ENCODE measurements at regions not wholly inside any gene's neighbourhood (a gene's known extent, or its start where the extent isn't known, plus 50 kb on each side); places are given as distances from the start of the nearest gene placed in this dataset.

GRCh38 chr1:208520438-208521099 lies 276.4 kb upstream of the PLXNA2 start:
- no peak for TF ChIP-seq TAF1 (IDR thresholded peaks at IDR 0.05; ENCODE audit: low read depth)
- no peak for TF ChIP-seq POLR2AphosphoS5 (IDR thresholded peaks at IDR 0.05)
- TF ChIP-seq RAD21 (conservative IDR thresholded peaks at IDR 0.05), result no peak
- TF ChIP-seq, protein P1, sequence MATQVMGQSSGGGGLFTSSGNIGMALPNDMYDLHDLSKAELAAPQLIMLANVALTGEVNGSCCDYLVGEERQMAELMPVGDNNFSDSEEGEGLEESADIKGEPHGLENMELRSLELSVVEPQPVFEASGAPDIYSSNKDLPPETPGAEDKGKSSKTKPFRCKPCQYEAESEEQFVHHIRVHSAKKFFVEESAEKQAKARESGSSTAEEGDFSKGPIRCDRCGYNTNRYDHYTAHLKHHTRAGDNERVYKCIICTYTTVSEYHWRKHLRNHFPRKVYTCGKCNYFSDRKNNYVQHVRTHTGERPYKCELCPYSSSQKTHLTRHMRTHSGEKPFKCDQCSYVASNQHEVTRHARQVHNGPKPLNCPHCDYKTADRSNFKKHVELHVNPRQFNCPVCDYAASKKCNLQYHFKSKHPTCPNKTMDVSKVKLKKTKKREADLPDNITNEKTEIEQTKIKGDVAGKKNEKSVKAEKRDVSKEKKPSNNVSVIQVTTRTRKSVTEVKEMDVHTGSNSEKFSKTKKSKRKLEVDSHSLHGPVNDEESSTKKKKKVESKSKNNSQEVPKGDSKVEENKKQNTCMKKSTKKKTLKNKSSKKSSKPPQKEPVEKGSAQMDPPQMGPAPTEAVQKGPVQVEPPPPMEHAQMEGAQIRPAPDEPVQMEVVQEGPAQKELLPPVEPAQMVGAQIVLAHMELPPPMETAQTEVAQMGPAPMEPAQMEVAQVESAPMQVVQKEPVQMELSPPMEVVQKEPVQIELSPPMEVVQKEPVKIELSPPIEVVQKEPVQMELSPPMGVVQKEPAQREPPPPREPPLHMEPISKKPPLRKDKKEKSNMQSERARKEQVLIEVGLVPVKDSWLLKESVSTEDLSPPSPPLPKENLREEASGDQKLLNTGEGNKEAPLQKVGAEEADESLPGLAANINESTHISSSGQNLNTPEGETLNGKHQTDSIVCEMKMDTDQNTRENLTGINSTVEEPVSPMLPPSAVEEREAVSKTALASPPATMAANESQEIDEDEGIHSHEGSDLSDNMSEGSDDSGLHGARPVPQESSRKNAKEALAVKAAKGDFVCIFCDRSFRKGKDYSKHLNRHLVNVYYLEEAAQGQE (IDR thresholded peaks at IDR 0.05; ENCODE audit: borderline replicate concordance), result no peak
- TF ChIP-seq MXI1 (conservative IDR thresholded peaks at IDR 0.05; ENCODE audit: poor library complexity, severe bottlenecking), result no peak
- TF ChIP-seq EP300 (conservative IDR thresholded peaks at IDR 0.05; ENCODE audit: poor library complexity, severe bottlenecking), result no peak
- TF ChIP-seq, protein P2, sequence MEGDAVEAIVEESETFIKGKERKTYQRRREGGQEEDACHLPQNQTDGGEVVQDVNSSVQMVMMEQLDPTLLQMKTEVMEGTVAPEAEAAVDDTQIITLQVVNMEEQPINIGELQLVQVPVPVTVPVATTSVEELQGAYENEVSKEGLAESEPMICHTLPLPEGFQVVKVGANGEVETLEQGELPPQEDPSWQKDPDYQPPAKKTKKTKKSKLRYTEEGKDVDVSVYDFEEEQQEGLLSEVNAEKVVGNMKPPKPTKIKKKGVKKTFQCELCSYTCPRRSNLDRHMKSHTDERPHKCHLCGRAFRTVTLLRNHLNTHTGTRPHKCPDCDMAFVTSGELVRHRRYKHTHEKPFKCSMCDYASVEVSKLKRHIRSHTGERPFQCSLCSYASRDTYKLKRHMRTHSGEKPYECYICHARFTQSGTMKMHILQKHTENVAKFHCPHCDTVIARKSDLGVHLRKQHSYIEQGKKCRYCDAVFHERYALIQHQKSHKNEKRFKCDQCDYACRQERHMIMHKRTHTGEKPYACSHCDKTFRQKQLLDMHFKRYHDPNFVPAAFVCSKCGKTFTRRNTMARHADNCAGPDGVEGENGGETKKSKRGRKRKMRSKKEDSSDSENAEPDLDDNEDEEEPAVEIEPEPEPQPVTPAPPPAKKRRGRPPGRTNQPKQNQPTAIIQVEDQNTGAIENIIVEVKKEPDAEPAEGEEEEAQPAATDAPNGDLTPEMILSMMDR (IDR thresholded peaks at IDR 0.05; ENCODE audit: poor library complexity, severe bottlenecking), result no peak
- no peak for TF ChIP-seq EZH2 (IDR thresholded peaks at IDR 0.05; ENCODE audit: borderline replicate concordance, insufficient read depth, low read length, poor library complexity, severe bottlenecking)
- no peak for TF ChIP-seq SMC3 (conservative IDR thresholded peaks at IDR 0.05; ENCODE audit: poor library complexity)

GRCh38 chr1:208521534-208521933 lies 277.4 kb upstream of the PLXNA2 start:
- H3K9me3 ChIP-seq (ENCODE audit: low read length), result no peaks in the 10 kb centered on the region
- TF ChIP-seq SMC3 (conservative IDR thresholded peaks at IDR 0.05; ENCODE audit: poor library complexity) (no peak), TAF1 (IDR thresholded peaks at IDR 0.05; ENCODE audit: low read depth) (no peak), MXI1 (conservative IDR thresholded peaks at IDR 0.05; ENCODE audit: poor library complexity, severe bottlenecking) (no peak), POLR2AphosphoS5 (IDR thresholded peaks at IDR 0.05) (no peak), RAD21 (conservative IDR thresholded peaks at IDR 0.05) (no peak), EP300 (conservative IDR thresholded peaks at IDR 0.05; ENCODE audit: poor library complexity, severe bottlenecking) (no peak), EZH2 (IDR thresholded peaks at IDR 0.05; ENCODE audit: borderline replicate concordance, insufficient read depth, low read length, poor library complexity, severe bottlenecking) (no peak)
- TF ChIP-seq, protein P1 (IDR thresholded peaks at IDR 0.05; ENCODE audit: borderline replicate concordance), result no peak
- TF ChIP-seq, protein P2 (IDR thresholded peaks at IDR 0.05; ENCODE audit: poor library complexity, severe bottlenecking), result no peak
- no peak overlapping the region for H3K4me3 ChIP-seq (ENCODE audit: low read length)
- H4K20me1 ChIP-seq (ENCODE audit: insufficient read depth), result no peaks in the 10 kb centered on the region
- no peaks in the 10 kb centered on the region for H3K9me2 ChIP-seq (ENCODE audit: insufficient read depth, low read length)
- peaks cover 6% of the 10 kb centered on the region for H3F3A ChIP-seq (ENCODE audit: insufficient read depth, low read length, poor library complexity, severe bottlenecking)
- no peaks in the 10 kb centered on the region for H3K27me3 ChIP-seq (ENCODE audit: insufficient read depth, low read depth, low read length)
- no peak overlapping the region for H3K4me2 ChIP-seq (ENCODE audit: low read length)
- H3K79me2 ChIP-seq (replicated peaks; ENCODE audit: insufficient read depth, low read length), result no peaks in the 10 kb centered on the region
- no peak overlapping the region for H3K27ac ChIP-seq (ENCODE audit: low read length)
- no peak overlapping the region for H3K9ac ChIP-seq (ENCODE audit: low read length)
- no peak overlapping the region for H2AFZ ChIP-seq (ENCODE audit: low read depth, low read length)
- no peaks in the 10 kb centered on the region for H3K36me3 ChIP-seq (ENCODE audit: insufficient read depth, low read length)

More at GRCh38 chr1:208520438-208521099, 276.4 kb upstream of the PLXNA2 start:
- Histone ChIP-seq H3F3A (ENCODE audit: insufficient read depth, low read length, poor library complexity, severe bottlenecking) (no peaks in the 10 kb centered on the region), H3K9me2 (ENCODE audit: insufficient read depth, low read length) (no peaks in the 10 kb centered on the region), H4K20me1 (ENCODE audit: insufficient read depth) (no peaks in the 10 kb centered on the region), H3K9me3 (ENCODE audit: low read length) (no peaks in the 10 kb centered on the region), H2AFZ (ENCODE audit: low read depth, low read length) (no peak overlapping the region), H3K27me3 (ENCODE audit: insufficient read depth, low read depth, low read length) (no peaks in the 10 kb centered on the region), H3K4me2 (ENCODE audit: low read length) (no peak overlapping the region), H3K4me3 (ENCODE audit: low read length) (no peak overlapping the region), H3K9ac (ENCODE audit: low read length) (no peak overlapping the region), H3K36me3 (ENCODE audit: insufficient read depth, low read length) (no peaks in the 10 kb centered on the region), H3K27ac (ENCODE audit: low read length) (no peak overlapping the region), H3K79me2 (replicated peaks; ENCODE audit: insufficient read depth, low read length) (no peaks in the 10 kb centered on the region)
